GM20431 (cell line): ENCODE measurements at regions not wholly inside any gene's neighbourhood (a gene's known extent, or its start where the extent isn't known, plus 50 kb on each side); places are given as distances from the start of the nearest gene placed in this dataset.

ENCODE experiments used
- in situ Hi-C: fragments of 300-500 bp; cut with MseI, MboI; formaldehyde crosslinking; loops from one replicate; pipeline ENCODE4 v1.15.0; 2020; ENCODE audit warnings: low sequenced_read_pairs; ENCODE audit not compliant: unreplicated experiment

DNA sequence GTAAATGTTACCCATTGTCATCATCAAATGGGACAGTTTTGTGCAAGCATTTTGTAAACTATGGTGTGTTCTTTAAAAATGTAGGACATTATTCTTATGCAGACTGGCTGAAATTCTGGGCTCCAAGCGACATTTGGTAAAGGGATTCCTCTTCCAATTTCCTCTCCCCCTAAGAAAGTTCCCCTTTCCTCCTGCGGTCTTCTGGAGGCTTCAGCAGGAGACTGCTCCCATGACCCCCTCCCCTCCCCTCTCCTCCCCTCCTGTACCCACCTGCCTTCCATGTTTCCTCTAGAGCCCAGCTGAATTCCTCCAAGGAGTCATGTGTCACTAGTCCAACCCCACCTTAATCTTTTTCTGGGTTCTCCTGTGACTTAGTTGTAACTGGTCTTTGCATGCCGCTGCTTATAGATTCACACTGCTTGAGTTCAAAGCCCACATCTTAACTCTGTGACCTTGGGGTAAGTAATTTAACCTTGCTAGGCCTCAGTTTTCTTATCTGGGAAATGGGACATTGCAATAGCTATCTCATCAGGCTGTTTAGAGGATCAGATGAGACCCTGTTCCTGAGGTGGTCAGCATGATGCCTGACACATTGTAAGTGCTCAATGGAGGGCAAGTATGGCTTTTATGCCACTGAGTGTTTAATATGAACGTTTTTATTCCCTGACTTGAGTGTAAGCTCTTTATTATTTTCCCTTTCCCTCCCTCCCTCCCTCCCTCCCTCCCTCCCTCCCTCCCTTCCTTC lies 69.9 kb upstream of the WDR26 start:
- in situ Hi-C loops, result no loop called here

DNA sequence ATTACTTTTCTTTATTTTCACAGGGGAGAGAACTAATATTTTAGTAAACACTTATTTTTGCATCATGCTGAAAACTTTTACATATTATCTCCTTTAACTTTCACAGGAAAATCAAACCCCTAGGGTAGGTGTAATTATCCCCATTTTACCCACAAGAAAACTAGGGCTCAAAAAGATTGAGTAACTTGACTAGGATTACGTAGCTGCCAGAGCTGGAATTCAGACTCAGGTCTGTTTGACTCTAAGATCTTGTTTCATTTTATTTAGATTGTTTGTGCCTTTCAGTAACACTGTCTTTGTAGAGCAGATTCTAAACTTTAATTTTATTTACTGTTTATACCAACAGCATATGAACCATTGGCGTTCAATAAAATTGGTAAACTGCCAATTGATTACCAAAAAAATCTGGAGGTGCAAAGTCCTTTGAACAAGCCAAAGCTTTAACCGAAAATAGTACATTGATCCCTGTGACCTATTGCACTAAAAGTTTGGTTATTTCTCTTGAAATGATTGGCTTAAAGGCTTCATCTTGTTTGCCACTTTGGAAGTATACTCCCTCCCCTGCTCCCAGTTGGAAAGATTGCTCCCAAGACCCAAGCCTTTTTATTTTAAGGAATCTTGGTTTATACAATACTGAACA lies 71.0 kb upstream of the WDR26 start:
- in situ Hi-C loops, result no loop called here

DNA sequence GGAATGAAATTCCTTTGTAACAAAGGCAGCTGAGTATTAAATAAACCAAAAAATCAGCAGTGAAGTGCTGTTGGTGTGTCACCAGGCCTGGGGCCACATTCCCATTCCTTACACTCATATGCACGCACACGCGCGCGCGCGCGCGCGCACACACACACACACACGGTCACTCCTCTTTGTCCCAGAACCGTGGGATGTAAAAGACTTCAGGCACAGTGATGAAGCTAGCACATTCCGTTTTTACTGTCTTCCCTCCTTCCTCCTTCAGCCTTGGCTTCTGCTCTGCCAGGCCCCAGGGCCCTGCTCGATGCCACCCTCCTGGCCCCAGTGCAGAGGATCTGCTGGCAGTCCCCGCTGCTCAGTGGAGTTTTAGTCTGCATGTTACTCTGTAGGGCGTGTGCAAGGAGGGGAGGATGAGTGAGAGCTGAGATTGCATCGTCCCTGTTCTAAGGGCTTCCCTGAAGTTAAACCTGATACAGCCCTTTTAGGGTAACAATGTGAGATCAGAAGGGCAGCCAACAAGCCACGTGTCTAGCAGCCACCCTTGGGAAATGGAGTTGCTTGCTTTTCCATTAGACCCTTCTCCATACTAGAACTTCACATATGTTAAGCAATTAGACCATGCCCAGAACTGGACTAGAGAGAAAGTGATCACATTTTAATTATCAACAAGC lies 71.7 kb upstream of the WDR26 start:
- in situ Hi-C loops, result no loop called here

DNA sequence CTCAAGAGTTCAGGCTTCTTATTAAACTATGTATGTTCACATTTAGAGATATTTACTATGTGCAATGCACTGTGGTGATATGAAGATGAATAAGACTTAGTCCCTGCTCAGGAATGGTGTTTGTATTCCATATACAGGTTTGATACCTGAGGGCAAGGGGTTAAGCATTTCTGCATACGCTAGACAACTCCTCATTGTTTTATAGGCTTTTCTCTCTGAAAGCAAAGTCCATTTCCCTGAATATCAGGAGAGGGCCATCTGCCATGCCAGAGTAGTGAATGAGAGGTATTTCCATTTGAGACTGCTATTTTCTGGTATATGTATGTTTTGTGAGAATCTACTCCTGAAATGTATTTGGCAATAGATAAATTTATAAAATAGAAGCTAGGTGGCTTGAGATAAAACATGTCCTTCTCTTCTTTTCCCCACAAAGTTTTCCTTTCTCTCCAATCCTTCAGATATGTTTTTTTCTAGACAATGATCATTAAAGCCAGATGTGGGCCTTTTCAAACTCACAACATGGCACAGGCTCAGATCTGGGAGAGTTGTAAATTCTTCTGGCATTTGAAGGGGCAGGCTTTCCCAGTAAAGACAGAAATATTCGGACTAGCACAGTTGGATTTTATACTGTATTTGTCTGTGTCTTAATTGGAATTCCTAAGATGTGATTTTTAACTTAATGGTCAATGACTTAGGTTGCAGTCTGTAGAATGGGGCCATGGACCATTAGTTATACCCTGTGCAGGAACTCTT lies 73.3 kb upstream of the WDR26 start:
- in situ Hi-C loops, result no loop called here

DNA sequence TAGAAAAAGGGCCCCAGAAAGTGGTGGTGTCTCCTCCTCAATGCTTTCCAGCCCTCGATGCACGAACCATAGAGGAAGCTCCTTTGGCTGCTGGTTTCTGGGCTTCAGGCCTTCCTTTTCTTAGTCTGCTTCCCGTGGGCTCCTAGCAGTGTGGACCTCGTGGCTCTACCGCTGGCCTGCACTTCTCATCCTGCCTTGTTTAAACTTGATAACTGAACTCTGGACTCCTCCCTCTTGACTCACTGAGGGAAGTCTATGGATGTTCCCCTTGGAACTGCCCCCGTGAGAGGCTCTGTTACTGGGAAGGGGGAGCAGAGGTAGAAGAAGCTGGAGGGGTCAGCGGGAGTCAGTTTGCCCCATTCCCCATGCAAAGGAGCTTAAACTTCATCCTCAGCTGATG lies 75.3 kb upstream of the WDR26 start:
- in situ Hi-C loops, result loop anchor here (10.0 kb wide), 1 partner anchor 345 kb away; no protein-coding TSS in a partner anchor

DNA sequence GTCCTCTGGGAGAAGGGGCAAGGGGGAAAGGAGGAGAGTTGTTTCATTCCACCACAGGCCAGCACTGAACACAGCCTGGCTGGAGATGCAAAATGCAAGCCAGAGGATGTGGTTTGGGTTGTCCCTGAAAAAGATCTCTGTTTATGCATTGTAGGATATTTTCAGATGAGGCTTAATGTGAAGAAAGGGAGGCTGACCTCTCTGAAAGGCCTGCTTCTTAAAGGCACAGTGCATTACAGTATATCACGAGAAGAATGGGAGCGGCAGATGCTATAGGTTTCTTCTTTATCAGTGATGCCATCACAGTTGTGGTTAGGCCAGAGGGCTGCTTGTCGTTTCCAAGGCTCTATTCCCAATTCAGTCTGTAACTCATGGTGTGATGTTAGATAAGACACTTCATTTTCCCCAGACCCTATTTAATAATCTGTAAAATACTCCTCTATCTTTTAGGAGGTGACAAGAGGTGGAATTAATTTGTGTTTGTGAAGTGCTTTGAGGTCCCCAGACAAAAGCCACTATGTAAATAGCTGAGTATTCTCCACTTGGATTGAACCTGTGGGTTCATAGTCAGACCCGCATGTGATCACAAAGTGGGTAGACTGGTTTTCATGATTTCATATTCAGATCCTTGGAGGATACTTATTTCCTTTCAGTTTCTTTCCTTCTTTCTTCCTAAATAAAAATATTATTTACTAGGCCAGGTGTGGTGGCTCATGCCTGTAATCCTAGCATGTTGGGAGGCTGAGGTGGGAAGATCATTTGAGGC lies 76.5 kb upstream of the WDR26 start:
- in situ Hi-C loops, result loop anchor here (10.0 kb wide), 1 partner anchor 344 kb away; no protein-coding TSS in a partner anchor

DNA sequence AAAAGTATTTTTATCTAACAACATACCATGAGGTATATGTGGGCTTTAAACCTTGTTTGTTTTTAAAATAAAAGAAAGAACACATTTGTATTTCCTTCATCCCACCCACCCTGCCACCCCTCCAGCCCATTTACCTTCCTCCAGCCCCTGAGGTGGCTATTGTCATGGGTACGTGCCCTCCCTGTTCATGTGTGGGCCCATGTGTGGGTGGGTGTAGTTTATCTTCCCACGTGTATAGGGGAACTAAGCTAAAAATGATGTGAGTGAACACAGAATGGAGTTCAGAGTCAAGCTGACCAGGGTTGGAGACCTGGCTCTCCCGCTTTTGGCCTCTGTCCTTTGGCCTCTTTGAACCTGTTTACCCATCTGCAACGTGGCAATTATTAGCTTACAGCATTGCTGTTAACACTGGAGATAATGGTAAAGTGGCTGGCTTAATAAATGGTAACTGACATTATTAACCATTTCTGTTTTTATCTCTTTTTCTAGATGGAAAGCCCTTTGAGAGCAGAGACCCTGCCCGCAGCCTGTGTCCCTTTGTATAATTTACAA lies 78.1 kb upstream of the WDR26 start:
- in situ Hi-C loops, result loop anchor here (10.0 kb wide), 1 partner anchor 342 kb away; no protein-coding TSS in a partner anchor

DNA sequence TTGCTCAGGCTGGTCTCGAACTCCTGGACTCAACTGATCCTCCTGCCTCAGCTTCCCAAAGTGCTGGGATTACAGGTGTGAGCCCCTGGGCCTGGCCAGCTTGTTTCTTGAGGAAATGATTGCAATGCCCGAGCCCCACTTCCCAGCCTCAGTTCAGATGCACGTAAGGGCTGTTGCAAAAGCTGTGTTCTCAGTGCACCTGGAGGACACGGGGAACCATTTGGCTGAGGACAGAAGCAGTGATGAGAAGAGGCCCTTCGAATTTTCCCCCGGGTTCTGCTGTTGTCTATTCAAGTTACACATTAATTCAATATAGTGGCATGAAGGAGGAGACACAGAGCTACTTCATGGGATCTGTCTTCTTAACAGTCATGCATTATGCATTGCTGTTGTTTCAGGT lies 78.8 kb upstream of the WDR26 start:
- in situ Hi-C loops, result loop anchor here (10.0 kb wide), 1 partner anchor 341 kb away; no protein-coding TSS in a partner anchor

DNA sequence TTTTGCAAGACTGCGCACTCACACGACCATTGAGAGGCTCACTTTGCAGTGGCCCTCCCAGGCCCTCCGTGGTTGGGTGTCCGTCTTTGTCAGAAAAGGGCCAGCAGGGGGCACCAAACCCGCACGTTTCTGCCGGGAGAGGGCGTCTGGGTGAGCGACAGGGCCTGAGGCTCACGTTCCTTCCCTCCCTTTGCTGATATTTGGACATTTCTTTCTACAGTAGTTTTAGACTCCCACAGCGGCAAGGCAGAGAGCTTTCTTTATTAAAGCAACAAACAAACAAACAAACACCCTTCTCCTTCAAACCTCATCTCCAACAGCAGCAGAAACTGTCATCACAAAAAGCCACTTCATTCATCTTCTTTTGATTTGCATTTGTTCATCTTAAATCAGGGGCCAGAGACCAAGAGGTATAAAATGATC lies 79.2 kb upstream of the WDR26 start:
- in situ Hi-C loops, result loop anchor here (10.0 kb wide), 1 partner anchor 341 kb away; no protein-coding TSS in a partner anchor

DNA sequence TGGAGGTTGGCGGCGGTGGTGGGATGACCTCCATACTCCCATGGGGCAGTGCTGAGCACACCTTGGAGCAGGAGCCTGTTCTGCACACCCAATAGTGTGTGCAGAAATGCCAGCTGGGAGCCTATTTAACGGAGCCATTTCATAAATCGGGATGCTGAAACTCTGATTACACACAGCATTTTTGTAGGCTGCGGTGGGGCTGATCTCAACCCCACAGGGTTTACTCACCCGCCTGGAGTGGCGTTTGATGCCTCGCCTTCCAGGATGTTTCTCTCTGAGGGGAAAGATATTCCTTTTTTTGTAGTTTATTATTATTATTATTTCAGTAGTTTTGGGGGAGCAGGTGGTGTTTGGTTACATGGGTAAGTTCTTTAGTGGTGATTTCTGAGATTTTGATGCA lies 82.6 kb upstream of the WDR26 start:
- in situ Hi-C loops, result loop anchor here (10.0 kb wide), 1 partner anchor 338 kb away; no protein-coding TSS in a partner anchor

DNA sequence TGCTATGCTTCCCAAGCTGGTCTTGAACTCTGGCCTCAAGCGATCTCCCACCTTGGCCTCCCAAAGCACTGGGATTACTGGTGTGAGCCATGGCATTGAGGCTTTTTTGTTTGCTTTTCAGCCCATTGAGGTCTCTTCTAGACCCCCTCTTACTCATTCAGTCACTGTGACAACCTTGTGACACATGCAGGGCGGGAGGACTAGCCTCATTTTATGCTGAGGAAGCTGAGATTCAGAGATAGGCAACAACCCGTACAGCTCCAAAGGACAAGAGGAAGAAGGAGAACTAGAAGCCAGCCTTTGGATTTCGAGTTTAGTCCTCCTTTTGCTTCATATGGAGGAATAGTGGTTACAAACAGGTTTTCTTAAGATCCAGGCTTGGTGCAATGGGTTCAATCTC lies 83.9 kb upstream of the WDR26 start:
- in situ Hi-C loops, result loop anchor here (10.0 kb wide), 1 partner anchor 336 kb away; no protein-coding TSS in a partner anchor

DNA sequence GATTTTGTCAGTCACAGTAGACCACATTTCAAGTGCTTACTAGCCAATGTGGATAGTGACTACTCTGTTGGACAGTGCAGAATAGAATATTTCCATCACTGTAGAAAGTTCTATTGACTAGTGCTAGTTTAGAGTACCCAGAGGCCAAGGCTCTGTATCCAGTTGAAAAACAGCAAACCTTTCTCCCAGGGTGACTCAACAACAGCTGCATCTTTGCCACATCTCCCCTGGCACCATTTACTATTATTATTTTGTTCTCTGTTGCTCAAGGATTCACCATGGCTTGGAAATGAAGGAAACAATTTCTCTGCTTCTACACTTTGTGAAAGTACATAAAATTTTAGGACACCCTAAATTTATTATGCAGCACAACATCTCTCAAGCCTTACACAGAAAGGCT lies 85.3 kb upstream of the WDR26 start:
- in situ Hi-C loops, result loop anchor here (10.0 kb wide), 1 partner anchor 335 kb away; no protein-coding TSS in a partner anchor

DNA sequence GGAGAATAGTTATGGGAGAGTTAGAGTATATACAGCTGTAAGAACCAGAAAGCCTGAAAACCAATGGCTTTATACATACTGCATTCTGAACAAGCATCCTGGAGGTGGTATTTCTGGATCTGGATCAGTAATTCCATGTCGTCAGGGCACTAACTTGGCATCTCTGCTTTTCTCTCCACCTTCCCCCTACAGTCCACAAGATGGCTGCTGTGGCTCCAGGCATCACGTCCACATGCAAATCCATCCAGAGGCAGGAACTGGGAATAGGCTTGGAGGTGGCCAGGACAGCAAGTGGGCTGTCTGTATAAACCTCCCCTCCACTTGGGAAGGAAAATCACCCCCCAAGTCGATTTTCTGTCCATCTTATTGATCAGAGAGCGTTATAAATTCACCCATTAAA lies 86.2 kb upstream of the WDR26 start:
- in situ Hi-C loops, result no loop called here

DNA sequence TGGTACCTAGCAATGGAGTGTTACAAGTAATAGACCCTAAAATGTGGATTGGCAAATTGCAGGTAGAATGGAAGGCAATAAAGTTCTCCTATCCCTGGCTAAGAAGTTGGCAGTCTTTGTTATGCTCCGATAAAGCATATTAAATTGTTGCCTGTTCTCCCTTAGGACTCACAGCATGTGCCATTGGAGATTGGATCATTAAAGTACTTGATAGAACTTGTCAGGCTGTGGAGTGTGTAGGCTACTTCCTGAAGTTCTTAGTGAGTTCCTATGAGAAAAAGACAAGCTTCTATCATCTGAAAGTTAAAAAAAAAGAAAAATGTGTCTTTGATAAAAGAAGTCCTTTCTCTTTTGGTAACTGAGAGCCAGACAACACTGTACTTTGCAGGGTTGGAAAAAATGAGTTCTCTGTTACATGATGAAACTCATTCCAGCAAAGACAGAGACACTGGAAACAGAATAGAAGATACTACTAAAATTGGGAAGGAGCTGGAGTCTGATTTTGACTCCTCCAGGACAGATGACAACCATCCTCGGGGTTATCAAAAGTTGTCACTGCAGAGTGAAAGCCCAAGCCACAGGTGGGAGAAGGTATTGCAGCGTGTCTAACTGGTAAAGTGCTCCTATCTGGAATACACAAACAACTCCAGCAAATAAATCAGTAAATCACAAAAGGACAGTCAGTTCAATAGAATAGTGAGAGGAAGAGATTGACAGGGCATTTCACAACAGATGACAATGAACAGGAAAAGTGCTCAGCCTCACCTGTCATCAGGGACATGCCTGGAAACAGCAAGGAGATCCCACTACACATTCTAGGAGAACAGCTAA lies 87.5 kb upstream of the WDR26 start:
- in situ Hi-C loops, result no loop called here

DNA sequence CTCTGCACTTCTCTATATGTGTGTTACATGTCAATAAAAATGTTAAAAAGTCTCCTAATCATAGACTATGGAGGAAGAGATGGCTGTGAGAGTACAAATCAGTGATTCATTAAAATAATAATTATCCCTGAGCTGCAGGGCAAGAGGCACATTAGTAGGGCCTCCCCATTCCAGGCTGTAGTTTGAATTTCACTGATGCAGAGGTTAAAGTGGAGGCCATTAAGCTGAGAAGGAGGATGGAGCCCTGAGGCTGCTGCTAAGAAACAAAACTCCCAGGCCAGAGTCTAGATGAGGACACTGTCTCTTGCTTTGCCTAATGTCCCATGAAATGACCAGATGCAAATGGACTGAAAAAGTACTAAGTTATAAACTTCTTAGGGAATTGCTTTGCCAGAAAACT lies 89.1 kb upstream of the WDR26 start:
- in situ Hi-C loops, result no loop called here

DNA sequence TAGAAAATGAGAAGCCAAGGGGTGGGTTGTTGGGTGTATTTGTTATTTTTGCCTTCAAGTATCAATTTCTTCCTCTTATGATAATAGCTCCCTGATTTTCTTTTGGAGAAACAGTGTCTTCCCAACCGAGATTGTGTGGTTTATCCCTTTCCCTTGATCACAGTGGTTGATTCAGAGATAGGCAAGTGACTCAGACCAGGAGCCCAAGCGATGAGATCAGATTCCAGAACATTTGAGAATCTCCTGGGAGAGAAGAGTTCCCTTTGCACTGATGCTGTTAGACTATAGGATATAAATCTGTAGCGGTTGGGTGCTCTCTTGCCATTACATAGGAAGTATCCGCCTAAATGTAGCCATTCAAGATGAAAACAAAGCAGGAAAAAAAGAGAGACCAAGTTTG lies 90.1 kb upstream of the WDR26 start:
- in situ Hi-C loops, result no loop called here

DNA sequence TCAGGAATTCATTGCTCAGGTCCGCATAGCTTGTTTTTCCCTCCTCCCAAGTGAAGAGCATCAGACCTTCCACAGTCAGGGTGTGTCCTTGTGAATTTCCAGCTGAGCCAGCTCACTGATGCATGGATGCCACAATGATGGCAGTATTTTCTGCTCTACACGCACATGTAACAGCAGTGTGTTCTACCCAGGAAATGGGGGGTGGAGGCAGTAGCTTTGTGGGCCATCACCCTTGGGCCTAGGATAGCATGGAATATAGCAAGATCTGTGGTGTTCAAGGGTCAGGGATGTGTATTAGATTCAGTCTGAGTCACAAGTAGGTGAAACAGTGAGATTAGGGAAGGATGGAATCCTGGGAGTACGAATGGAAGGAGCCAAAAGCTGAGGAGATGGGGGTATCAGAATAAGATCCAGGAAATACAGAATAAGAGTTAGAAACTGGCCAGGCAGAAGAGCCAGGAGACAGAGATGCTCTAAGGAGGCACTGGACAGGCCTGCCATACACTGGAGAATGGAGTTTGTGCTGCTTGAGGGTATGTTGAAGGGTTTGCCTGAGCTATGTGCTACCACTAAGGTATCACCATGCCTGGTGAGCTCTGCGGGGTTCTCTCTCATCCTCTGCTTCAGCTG lies 90.6 kb upstream of the CNIH3 start:
- in situ Hi-C loops, result no loop called here

DNA sequence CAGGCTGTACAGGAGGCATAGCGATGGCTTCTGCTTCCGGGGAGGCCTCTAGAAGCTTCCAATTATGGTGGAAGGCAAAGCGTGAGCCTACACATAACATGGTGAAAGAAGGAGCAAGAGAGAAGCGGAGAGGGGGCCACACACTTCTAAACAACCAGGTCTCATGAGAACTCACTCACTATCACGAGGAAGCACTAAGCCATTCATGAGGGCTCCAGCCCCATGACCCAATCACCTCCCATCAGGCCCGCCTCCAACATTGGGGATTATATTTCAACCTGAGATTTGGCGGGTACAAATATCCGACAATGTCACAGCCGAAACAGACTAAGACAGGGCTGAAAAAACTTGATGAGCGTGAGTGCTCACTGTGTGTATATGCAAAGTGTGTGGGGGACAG lies 89.3 kb upstream of the CNIH3 start:
- in situ Hi-C loops, result no loop called here
